ENCODE measurements at regions not wholly inside any gene's neighbourhood (a gene's known extent, or its start where the extent isn't known, plus 50 kb on each side); places are given as distances from the start of the nearest gene placed in this dataset.

DNA sequence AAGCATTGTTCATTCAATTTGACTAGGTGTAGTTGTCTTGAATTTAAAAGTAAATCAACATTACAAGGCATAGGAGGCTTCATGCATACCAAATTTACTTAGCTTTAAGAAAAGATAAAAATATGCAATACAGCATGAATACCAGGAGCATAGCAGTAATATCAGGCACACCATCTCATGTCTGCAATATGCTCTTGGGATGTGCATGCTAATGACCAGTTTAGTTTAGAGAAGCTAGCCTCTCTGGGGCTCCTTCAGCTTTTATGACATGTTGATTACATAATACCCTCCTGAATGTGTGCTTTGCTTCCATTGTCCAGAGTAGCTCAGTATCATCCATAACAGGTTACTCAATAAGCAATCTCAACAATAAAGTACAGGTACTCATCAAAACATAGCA lies 497.2 kb downstream of the FLRT2 start:
- TF ChIP-seq, protein P1, sequence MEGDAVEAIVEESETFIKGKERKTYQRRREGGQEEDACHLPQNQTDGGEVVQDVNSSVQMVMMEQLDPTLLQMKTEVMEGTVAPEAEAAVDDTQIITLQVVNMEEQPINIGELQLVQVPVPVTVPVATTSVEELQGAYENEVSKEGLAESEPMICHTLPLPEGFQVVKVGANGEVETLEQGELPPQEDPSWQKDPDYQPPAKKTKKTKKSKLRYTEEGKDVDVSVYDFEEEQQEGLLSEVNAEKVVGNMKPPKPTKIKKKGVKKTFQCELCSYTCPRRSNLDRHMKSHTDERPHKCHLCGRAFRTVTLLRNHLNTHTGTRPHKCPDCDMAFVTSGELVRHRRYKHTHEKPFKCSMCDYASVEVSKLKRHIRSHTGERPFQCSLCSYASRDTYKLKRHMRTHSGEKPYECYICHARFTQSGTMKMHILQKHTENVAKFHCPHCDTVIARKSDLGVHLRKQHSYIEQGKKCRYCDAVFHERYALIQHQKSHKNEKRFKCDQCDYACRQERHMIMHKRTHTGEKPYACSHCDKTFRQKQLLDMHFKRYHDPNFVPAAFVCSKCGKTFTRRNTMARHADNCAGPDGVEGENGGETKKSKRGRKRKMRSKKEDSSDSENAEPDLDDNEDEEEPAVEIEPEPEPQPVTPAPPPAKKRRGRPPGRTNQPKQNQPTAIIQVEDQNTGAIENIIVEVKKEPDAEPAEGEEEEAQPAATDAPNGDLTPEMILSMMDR (IDR thresholded peaks at IDR 0.05), result no peak
- TF ChIP-seq POLR2A (IDR thresholded peaks at IDR 0.05), result no peak

All from right lobe of liver (tissue), 4 donors.